NT2/D1 (cell line): ENCODE measurements at regions not wholly inside any gene's neighbourhood (a gene's known extent, or its start where the extent isn't known, plus 50 kb on each side); places are given as distances from the start of the nearest gene placed in this dataset.

Experiments used
- DNase-seq: peaks from one replicate; pipeline ENCODE4 v3.0.0-alpha.2; 2011; ENCODE audit warnings: low read depth, low spot score
- H3K27me3 ChIP-seq: 2 replicates; pipeline ENCODE4 v1.6.0; 2011; ENCODE audit warnings: mild to moderate bottlenecking; ENCODE audit not compliant: insufficient read length, insufficient read depth
- H3K36me3 ChIP-seq: 2 replicates; pipeline ENCODE4 v1.6.1; 2011; ENCODE audit warnings: mild to moderate bottlenecking, low read length, mixed read lengths; ENCODE audit not compliant: insufficient read depth, insufficient read length
- H3K4me1 ChIP-seq: 2 replicates; pipeline ENCODE4 v1.5.1; 2011; ENCODE audit not compliant: insufficient read depth, insufficient read length
- H3K4me3 ChIP-seq: 2 replicates; pipeline ENCODE4 v1.5.1; 2011; ENCODE audit warnings: low read depth; ENCODE audit not compliant: insufficient read length
- H3K9ac ChIP-seq: 2 replicates; pipeline ENCODE4 v1.6.0; 2011; ENCODE audit warnings: low read depth; ENCODE audit not compliant: insufficient read length
- H3K9me3 ChIP-seq: 2 replicates; pipeline ENCODE4 v1.5.1; 2011; ENCODE audit warnings: mild to moderate bottlenecking, low read length; ENCODE audit not compliant: insufficient read depth
- SUZ12 ChIP-seq: IDR thresholded peaks from 2 replicates; pipeline ENCODE4 v1.6.1; 2011; ENCODE audit not compliant: insufficient read length, insufficient read depth; ENCODE audit errors: extremely low read depth
- YY1 ChIP-seq: IDR thresholded peaks from 2 replicates; pipeline ENCODE4 v1.6.1; 2011; ENCODE audit not compliant: insufficient read length, insufficient read depth
- ZNF274 ChIP-seq: IDR thresholded peaks from 2 replicates; pipeline ENCODE4 v1.6.1; 2011; ENCODE audit warnings: mild to moderate bottlenecking, low read depth, low read length

- DNase-seq = no peak
- no peaks in the 10 kb centered on the region for H3K9me3 ChIP-seq
These were observed 117.9 kb upstream of the GRIA4 start for GRCh38 chr11:105492010-105492409.

GRCh38 chr11:105491394-105491793 lies 118.5 kb upstream of the GRIA4 start:
- H3K27me3 ChIP-seq = no peaks in the 10 kb centered on the region
- H3K9ac ChIP-seq = no peak overlapping the region
- no peaks in the 10 kb centered on the region for H3K36me3 ChIP-seq
- no peaks in the 10 kb centered on the region for H3K4me1 ChIP-seq
- H3K4me3 ChIP-seq = no peak overlapping the region
- no peaks in the 10 kb centered on the region for H3K9me3 ChIP-seq
- DNase-seq = no peak
- TF ChIP-seq SUZ12 (no peak), ZNF274 (no peak), YY1 (no peak)

More at GRCh38 chr11:105492010-105492409, 117.9 kb upstream of the GRIA4 start:
- no peaks in the 10 kb centered on the region for H3K4me1 ChIP-seq
- no peaks in the 10 kb centered on the region for H3K36me3 ChIP-seq
- TF ChIP-seq ZNF274 (no peak), YY1 (no peak), SUZ12 (no peak)
- no peak overlapping the region for H3K9ac ChIP-seq
- H3K4me3 ChIP-seq = no peak overlapping the region
- no peaks in the 10 kb centered on the region for H3K27me3 ChIP-seq

- Histone ChIP-seq H3K9me3 (no peaks in the 10 kb centered on the region), H3K4me1 (no peaks in the 10 kb centered on the region), H3K27me3 (no peaks in the 10 kb centered on the region), H3K4me3 (no peak overlapping the region), H3K9ac (no peak overlapping the region), H3K36me3 (no peaks in the 10 kb centered on the region)
- TF ChIP-seq ZNF274 = no peak
- no peak for TF ChIP-seq SUZ12
- TF ChIP-seq YY1 = no peak
- DNase-seq = no peak
These were observed 119.5 kb upstream of the GRIA4 start for GRCh38 chr11:105490333-105490732.

- no peak for DNase-seq
- Histone ChIP-seq H3K4me1 (no peaks in the 10 kb centered on the region), H3K4me3 (no peak overlapping the region), H3K9me3 (no peaks in the 10 kb centered on the region), H3K27me3 (no peaks in the 10 kb centered on the region), H3K36me3 (no peaks in the 10 kb centered on the region), H3K9ac (no peak overlapping the region)
- TF ChIP-seq ZNF274 = no peak
- no peak for TF ChIP-seq SUZ12
- TF ChIP-seq YY1 = no peak
These were observed 120.4 kb upstream of the GRIA4 start for GRCh38 chr11:105489446-105489845.

- H3K9ac ChIP-seq = no peak overlapping the region
- no peak overlapping the region for H3K4me3 ChIP-seq
- no peak for TF ChIP-seq ZNF274
- TF ChIP-seq YY1 = no peak
- TF ChIP-seq SUZ12 = no peak
- no peaks in the 10 kb centered on the region for H3K27me3 ChIP-seq
- H3K9me3 ChIP-seq = no peaks in the 10 kb centered on the region
- no peak for DNase-seq
- H3K36me3 ChIP-seq = no peaks in the 10 kb centered on the region
- H3K4me1 ChIP-seq = no peaks in the 10 kb centered on the region
These were observed 122.9 kb upstream of the GRIA4 start for GRCh38 chr11:105486929-105487328.

GRCh38 chr11:105469931-105470330 lies 139.9 kb upstream of the GRIA4 start:
- Histone ChIP-seq H3K27me3 (no peaks in the 10 kb centered on the region), H3K9me3 (no peaks in the 10 kb centered on the region), H3K36me3 (no peaks in the 10 kb centered on the region), H3K4me1 (no peaks in the 10 kb centered on the region), H3K4me3 (no peak overlapping the region), H3K9ac (no peak overlapping the region)
- TF ChIP-seq YY1 (no peak), SUZ12 (no peak), ZNF274 (no peak)
- no peak for DNase-seq

GRCh38 chr11:105468154-105468553 lies 141.7 kb upstream of the GRIA4 start:
- Histone ChIP-seq H3K27me3 (no peaks in the 10 kb centered on the region), H3K9me3 (no peaks in the 10 kb centered on the region), H3K9ac (no peak overlapping the region), H3K4me1 (no peaks in the 10 kb centered on the region), H3K4me3 (no peak overlapping the region), H3K36me3 (no peaks in the 10 kb centered on the region)
- no peak for TF ChIP-seq ZNF274
- TF ChIP-seq SUZ12 = no peak
- TF ChIP-seq YY1 = no peak
- DNase-seq = no peak
